ENCODE measurements at regions not wholly inside any gene's neighbourhood (a gene's known extent, or its start where the extent isn't known, plus 50 kb on each side); places are given as distances from the start of the nearest gene placed in this dataset.

- no peak for TF ChIP-seq CTCF (IDR thresholded peaks at IDR 0.05; ENCODE audit: extremely low read depth in 1 of 2, insufficient read depth in 1 of 2, low read depth in 1 of 2, low read length in 2 of 2)
- TF ChIP-seq GATA2 (IDR thresholded peaks at IDR 0.05; ENCODE audit: insufficient read depth, insufficient read length, low read depth, low read length): no peak
- no peak for TF ChIP-seq POLR2A (IDR thresholded peaks at IDR 0.05; ENCODE audit: low read depth, low read length)
- no peak for TF ChIP-seq FOS (IDR thresholded peaks at IDR 0.05; ENCODE audit: borderline replicate concordance, insufficient read depth, low read length)
- TF ChIP-seq MYC (IDR thresholded peaks at IDR 0.05; ENCODE audit: low read depth, low read length): no peak
- no peak for TF ChIP-seq POLR2AphosphoS5 (IDR thresholded peaks at IDR 0.05; ENCODE audit: insufficient read depth, low read depth, low read length)
- H3K36me3 ChIP-seq (ENCODE audit: control insufficient read depth in 2 of 2, extremely low read depth in 1 of 2, insufficient read depth in 2 of 2, low read length in 2 of 2): no peaks in the 10 kb centered on the region
- no peaks in the 10 kb centered on the region for H4K20me1 ChIP-seq (replicated peaks; ENCODE audit: control insufficient read depth, extremely low read depth, insufficient read depth, low read length)
- H3K9ac ChIP-seq (replicated peaks; ENCODE audit: extremely low read depth, insufficient read depth, low read length): no peak overlapping the region
- no TSS peak for BruUV-seq (replicated peaks)
- dilution Hi-C loops (cut with MboI; ENCODE audit: extremely low pct_ligation_motif_present, low sequenced_read_pairs): no loop called here
- H3K4me2 ChIP-seq (ENCODE audit: insufficient read depth, low read length): no peak overlapping the region
- no peak for FAIRE-seq
- H3K27ac ChIP-seq (ENCODE audit: insufficient read depth, low read depth, low read length): no peak overlapping the region
- H3K4me3 ChIP-seq (replicated peaks in 1 of 3; ENCODE audit: insufficient read depth in 1 of 3, low read depth in 1 of 3, low read length in 3 of 3): no peak overlapping the region
- H3K4me1 ChIP-seq (ENCODE audit: control insufficient read depth, extremely low read depth, insufficient read depth, low read length): no peaks in the 10 kb centered on the region
- H3K79me2 ChIP-seq (ENCODE audit: control insufficient read depth, insufficient read depth, low read length): no peaks in the 10 kb centered on the region
- POLR2A ChIA-PET: no interaction called here
- no peak overlapping the region for H2AFZ ChIP-seq (ENCODE audit: low read depth, low read length)
- no peaks in the 10 kb centered on the region for H3K9me1 ChIP-seq (replicated peaks; ENCODE audit: control insufficient read depth, extremely low read depth, insufficient read depth, low read length)
- no peak for DNase-seq (ENCODE audit: low read depth, low spot score)
- no peaks in the 10 kb centered on the region for H3K27me3 ChIP-seq (ENCODE audit: control insufficient read depth in 2 of 2, insufficient read depth in 2 of 2, low read length in 2 of 2)
- intact Hi-C loops (cut with micrococcal nuclease): no loop called here
- CTCF ChIA-PET: no interaction called here
- no peaks in the 10 kb centered on the region for H3K9me3 ChIP-seq (replicated peaks; ENCODE audit: control insufficient read depth, insufficient read depth, low read length)
These were observed 105.0 kb downstream of the TRIM29 start for GRCh38 chr11:120032766-120033390.

Measured in endothelial cell of umbilical vein (primary cell).